ENCODE measurements at regions not wholly inside any gene's neighbourhood (a gene's known extent, or its start where the extent isn't known, plus 50 kb on each side); places are given as distances from the start of the nearest gene placed in this dataset.

DNA sequence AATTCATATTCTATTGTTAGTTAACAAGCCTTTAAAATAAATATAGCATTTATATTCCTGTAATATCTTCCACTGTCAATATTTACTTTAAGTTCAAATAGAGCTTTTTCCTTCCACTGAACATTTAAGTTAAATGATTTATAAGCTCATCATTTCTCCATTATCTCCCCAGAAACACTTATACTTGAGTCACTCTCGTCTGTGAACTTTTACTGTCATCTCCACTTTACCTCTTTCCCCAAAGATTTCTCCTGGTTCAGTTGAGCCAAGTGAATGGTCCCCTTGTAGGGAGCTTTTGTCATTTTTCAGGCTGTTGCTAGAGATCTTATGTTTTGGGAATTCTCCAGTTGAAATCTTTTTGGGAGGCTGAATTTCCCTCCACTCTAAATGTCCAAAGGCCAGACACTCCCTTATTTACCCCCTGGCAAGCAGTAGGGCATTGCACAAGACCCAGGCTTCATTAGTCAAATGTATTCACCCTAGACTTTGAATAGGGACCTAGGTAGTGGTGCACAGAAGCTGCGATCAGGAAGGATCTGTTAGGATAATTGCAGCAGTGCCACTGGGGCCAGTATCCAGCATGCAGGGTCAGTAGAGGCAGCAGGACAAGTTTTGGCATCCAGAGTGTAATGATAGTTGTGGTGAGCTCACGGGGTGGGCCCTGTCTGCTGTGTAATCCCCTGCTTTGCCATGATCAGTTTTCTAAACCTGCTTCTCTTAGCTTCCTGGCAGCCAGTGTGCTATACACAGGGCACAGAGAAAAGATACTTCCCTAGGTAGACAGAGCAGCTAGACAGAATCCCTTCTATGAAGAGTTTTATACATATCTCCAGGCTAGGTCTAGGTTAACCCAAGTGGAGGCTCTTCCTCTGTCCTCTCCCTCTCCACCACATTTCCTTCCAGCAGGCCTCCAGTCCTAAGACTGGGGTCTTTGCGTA lies 356.5 kb upstream of the SLCO3A1 start:
- H3K27me3 ChIP-seq = no peaks in the 10 kb centered on the region

DNA sequence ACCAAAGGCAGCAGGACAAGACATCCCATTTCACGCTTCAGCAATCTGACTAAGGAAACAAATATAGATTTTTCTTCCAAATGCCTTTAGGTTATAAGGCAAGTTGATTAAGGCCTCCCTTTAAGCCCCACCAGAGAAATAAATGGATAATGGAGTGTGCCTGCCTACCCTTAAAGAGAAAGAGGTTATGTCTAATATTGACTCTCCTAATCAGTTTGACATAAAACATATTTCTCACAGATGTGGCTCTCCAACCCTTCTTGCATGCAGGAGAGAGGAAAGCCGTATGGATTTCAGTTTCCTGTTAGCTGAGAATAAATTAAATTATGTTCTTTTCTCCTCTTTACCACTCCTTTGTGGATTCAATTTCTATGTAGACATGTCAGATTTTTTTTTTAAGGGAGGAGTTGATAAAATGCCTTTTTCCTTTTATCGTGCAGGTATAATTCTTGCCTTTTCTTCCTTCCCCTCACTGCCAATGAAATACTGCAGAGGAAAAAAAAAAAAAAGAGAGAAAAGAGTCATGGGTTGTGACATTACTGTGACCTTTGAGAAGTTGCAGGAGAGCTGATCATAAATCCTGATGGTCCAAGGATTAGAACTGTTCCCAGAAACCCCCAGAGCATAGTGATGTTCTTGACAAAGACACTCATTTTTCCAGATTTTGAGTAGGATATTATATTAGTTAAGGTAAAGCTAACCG lies 355.3 kb upstream of the SLCO3A1 start:
- Histone ChIP-seq H3K9me3 (ENCODE audit: low read depth) (no peaks in the 10 kb centered on the region), H3K27me3 (no peaks in the 10 kb centered on the region), H3K4me3 (no peak overlapping the region), H3K4me1 (ENCODE audit: low read depth) (no peaks in the 10 kb centered on the region), H3K27ac (no peak overlapping the region), H3K36me3 (no peaks in the 10 kb centered on the region)
- DNase-seq (ENCODE audit: low read depth in 1 of 2, low spot score in 1 of 2) = no peak
- TF ChIP-seq, protein P1, sequence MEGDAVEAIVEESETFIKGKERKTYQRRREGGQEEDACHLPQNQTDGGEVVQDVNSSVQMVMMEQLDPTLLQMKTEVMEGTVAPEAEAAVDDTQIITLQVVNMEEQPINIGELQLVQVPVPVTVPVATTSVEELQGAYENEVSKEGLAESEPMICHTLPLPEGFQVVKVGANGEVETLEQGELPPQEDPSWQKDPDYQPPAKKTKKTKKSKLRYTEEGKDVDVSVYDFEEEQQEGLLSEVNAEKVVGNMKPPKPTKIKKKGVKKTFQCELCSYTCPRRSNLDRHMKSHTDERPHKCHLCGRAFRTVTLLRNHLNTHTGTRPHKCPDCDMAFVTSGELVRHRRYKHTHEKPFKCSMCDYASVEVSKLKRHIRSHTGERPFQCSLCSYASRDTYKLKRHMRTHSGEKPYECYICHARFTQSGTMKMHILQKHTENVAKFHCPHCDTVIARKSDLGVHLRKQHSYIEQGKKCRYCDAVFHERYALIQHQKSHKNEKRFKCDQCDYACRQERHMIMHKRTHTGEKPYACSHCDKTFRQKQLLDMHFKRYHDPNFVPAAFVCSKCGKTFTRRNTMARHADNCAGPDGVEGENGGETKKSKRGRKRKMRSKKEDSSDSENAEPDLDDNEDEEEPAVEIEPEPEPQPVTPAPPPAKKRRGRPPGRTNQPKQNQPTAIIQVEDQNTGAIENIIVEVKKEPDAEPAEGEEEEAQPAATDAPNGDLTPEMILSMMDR (IDR thresholded peaks at IDR 0.05; ENCODE audit: low read depth, low read length) = no peak

More for the DNA sequence above, 356.5 kb upstream of the SLCO3A1 start:
- TF ChIP-seq, protein P1 (IDR thresholded peaks at IDR 0.05; ENCODE audit: low read depth, low read length) = no peak
- no peak overlapping the region for H3K4me3 ChIP-seq
- no peak for DNase-seq (ENCODE audit: low read depth in 1 of 2, low spot score in 1 of 2)
- H3K9me3 ChIP-seq (ENCODE audit: low read depth) = no peaks in the 10 kb centered on the region
- no peak overlapping the region for H3K27ac ChIP-seq
- H3K4me1 ChIP-seq (ENCODE audit: low read depth) = no peaks in the 10 kb centered on the region
- no peaks in the 10 kb centered on the region for H3K36me3 ChIP-seq

DNA sequence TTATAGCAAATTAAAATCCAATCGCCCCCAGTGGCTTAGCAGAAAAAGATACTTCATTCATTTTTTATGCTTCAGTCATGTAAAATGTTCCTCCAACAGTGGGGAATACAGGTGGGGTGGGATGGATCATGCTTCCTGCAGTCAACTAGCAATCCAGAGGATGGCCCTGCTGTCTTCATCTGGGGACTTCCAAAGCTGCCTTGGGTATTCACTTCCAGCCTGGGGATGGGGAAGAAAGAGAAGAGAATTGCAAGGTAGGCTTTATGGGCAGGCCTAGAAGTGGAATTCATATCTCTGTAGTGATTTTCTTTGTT lies 354.8 kb upstream of the SLCO3A1 start:
- Histone ChIP-seq H3K36me3 (no peaks in the 10 kb centered on the region), H3K27me3 (no peaks in the 10 kb centered on the region), H3K4me3 (no peak overlapping the region), H3K27ac (no peak overlapping the region), H3K9me3 (ENCODE audit: low read depth) (no peaks in the 10 kb centered on the region), H3K4me1 (ENCODE audit: low read depth) (no peaks in the 10 kb centered on the region)
- TF ChIP-seq, protein P1 (IDR thresholded peaks at IDR 0.05; ENCODE audit: low read depth, low read length) = no peak
- DNase-seq (ENCODE audit: low read depth in 1 of 2, low spot score in 1 of 2) = no peak

- H3K4me3 ChIP-seq = no peak overlapping the region
- H3K4me1 ChIP-seq (ENCODE audit: low read depth) = no peaks in the 10 kb centered on the region
- DNase-seq (ENCODE audit: low read depth in 1 of 2, low spot score in 1 of 2) = no peak
- H3K36me3 ChIP-seq = no peaks in the 10 kb centered on the region
- H3K9me3 ChIP-seq (ENCODE audit: low read depth) = no peaks in the 10 kb centered on the region
- no peak overlapping the region for H3K27ac ChIP-seq
- no peaks in the 10 kb centered on the region for H3K27me3 ChIP-seq
- TF ChIP-seq, protein P1 (IDR thresholded peaks at IDR 0.05; ENCODE audit: low read depth, low read length) = no peak
Measured at GRCh38 chr15:91499774-91500383, 353.6 kb upstream of the SLCO3A1 start.

DNA sequence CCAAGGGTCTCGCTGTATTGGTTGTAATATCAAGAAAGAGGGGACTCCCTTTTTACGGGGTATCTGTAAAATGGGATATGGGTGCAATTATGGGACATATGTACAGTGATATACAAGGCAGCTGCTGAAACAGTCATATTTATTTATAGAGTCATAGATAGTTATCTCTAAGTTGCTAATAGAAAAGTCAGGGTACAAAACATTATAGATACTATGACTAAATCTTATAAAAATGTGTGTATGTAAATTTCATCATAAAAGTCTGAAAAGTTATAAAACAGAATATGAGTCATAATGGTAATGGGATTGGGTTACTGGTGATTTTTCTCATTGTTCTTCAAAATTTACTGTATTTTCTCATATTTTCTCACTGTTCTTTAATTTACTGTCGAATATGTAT lies 344.9 kb upstream of the SLCO3A1 start:
- Histone ChIP-seq H3K27me3 (no peaks in the 10 kb centered on the region), H3K4me1 (ENCODE audit: low read depth) (no peaks in the 10 kb centered on the region), H3K27ac (no peak overlapping the region), H3K4me3 (no peak overlapping the region), H3K36me3 (no peaks in the 10 kb centered on the region), H3K9me3 (ENCODE audit: low read depth) (no peaks in the 10 kb centered on the region)
- peak in 1 of 2 donors; percentile 20 for DNase-seq (ENCODE audit: low read depth in 1 of 2, low spot score in 1 of 2)
- TF ChIP-seq, protein P1 (IDR thresholded peaks at IDR 0.05; ENCODE audit: low read depth, low read length) = no peak

Data from cardiac muscle cell (in vitro differentiated cells and primary cell).